Body of pancreas (tissue), 4 donors: ENCODE measurements at regions not wholly inside any gene's neighbourhood (a gene's known extent, or its start where the extent isn't known, plus 50 kb on each side); places are given as distances from the start of the nearest gene placed in this dataset.

Source experiments
- POLR2A ChIP-seq, 3 donors: fragments of 450-650 bp; IDR thresholded peaks; one replicate each; pipeline ENCODE4 v1.6.1; 2016; ENCODE audit warnings: antibody characterized with exemption in 3 of 3, mild to moderate bottlenecking in 2 of 3
- TF ChIP-seq, protein P1 (sequence below), 7 experiments: fragments of 450-650 bp in 4 of 7; fragments of 200-600 bp in 3 of 7; sonication (generic) in 3 of 7; IDR thresholded peaks; one replicate each; pipeline ENCODE4 v1.5.1; 2016 to 2019; ENCODE audit warnings: antibody characterized with exemption in 7 of 7

DNA sequence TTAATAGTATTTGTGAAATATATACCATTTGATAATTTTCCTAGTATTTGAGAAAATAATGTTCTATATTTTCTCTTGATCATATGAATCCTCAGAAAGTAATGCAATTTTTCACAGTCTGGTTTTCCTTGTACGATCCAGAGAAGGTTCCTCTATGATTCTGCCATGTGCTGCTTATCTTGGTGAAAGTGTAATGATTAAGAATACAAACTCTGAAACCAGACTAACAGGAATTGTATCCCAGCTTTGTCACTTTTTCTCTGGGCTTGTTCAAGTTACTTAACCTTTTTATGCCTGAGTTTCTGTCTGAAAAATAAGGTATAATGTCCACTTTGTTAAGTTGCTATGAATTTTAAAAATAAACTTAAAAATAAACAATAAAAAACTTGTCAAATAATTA, 169.6 kb upstream of the ZNF804B start:
- TF ChIP-seq, protein P1, sequence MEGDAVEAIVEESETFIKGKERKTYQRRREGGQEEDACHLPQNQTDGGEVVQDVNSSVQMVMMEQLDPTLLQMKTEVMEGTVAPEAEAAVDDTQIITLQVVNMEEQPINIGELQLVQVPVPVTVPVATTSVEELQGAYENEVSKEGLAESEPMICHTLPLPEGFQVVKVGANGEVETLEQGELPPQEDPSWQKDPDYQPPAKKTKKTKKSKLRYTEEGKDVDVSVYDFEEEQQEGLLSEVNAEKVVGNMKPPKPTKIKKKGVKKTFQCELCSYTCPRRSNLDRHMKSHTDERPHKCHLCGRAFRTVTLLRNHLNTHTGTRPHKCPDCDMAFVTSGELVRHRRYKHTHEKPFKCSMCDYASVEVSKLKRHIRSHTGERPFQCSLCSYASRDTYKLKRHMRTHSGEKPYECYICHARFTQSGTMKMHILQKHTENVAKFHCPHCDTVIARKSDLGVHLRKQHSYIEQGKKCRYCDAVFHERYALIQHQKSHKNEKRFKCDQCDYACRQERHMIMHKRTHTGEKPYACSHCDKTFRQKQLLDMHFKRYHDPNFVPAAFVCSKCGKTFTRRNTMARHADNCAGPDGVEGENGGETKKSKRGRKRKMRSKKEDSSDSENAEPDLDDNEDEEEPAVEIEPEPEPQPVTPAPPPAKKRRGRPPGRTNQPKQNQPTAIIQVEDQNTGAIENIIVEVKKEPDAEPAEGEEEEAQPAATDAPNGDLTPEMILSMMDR (IDR thresholded peaks at IDR 0.05): no peak
- no peak for TF ChIP-seq POLR2A (IDR thresholded peaks at IDR 0.05)
